Astrocyte (in vitro differentiated cells and primary cell): ENCODE measurements at regions not wholly inside any gene's neighbourhood (a gene's known extent, or its start where the extent isn't known, plus 50 kb on each side); places are given as distances from the start of the nearest gene placed in this dataset.

ENCODE experiments used
- DNase-seq: peaks from one replicate; pipeline ENCODE4 v3.0.0-alpha.2; 2010; ENCODE audit warnings: low read depth
- FAIRE-seq: peaks from 2 replicates; lab custom pipeline; 2011; peaks lifted over from hg19 to GRCh38; lab: Jason Lieb, UNC
- H2AFZ ChIP-seq: 2 replicates; pipeline ENCODE4 v1.6.0; 2012; ENCODE audit warnings: low read depth, low read length, inconsistent platforms
- H3K27ac ChIP-seq: 2 replicates; pipeline ENCODE4 v1.5.1; 2011; ENCODE audit warnings: low read depth, low read length, inconsistent platforms
- H3K27me3 ChIP-seq: 2 replicates; pipeline ENCODE4 v1.6.0; 2011; ENCODE audit warnings: low read length, inconsistent platforms; ENCODE audit not compliant: insufficient read depth
- H3K36me3 ChIP-seq: 2 replicates; pipeline ENCODE4 v1.5.1; 2011; ENCODE audit warnings: low read length, inconsistent platforms; ENCODE audit not compliant: insufficient read depth
- H3K4me1 ChIP-seq: 2 replicates; pipeline ENCODE4 v1.5.1; 2011; ENCODE audit warnings: low read length, inconsistent platforms; ENCODE audit not compliant: insufficient read depth
- H3K4me2 ChIP-seq: 2 replicates; pipeline ENCODE4 v1.6.0; 2012; ENCODE audit warnings: low read length, inconsistent platforms
- H3K4me3 ChIP-seq: 2 replicates; pipeline ENCODE4 v1.5.1; 2011; ENCODE audit warnings: low read depth, mild to moderate bottlenecking, low read length, inconsistent platforms; ENCODE audit not compliant: insufficient read depth
- H3K79me2 ChIP-seq: 2 replicates; pipeline ENCODE4 v1.6.0; 2012; ENCODE audit warnings: mild to moderate bottlenecking, low read length, inconsistent platforms; ENCODE audit not compliant: insufficient read depth
- H3K9ac ChIP-seq: 2 replicates; pipeline ENCODE4 v1.6.0; 2012; ENCODE audit warnings: mild to moderate bottlenecking, low read length, inconsistent platforms
- H3K9me3 ChIP-seq: 2 replicates; pipeline ENCODE4 v1.5.1; 2012; ENCODE audit warnings: low read depth, mild to moderate bottlenecking, low read length, inconsistent platforms; ENCODE audit not compliant: insufficient read depth
- H4K20me1 ChIP-seq: 2 replicates; pipeline ENCODE4 v1.6.0; 2012; ENCODE audit warnings: low read length, inconsistent platforms; ENCODE audit not compliant: insufficient read depth
- H3K27ac Mint-ChIP-seq: one replicate; pipeline ENCODE4 v1.8.0; 2021; ENCODE audit warnings: mild to moderate bottlenecking, mixed read lengths; ENCODE audit not compliant: unreplicated experiment
- H3K27me3 Mint-ChIP-seq: one replicate; pipeline ENCODE4 v1.8.0; 2021; ENCODE audit warnings: low read depth, mixed read lengths; ENCODE audit not compliant: unreplicated experiment
- H3K36me3 Mint-ChIP-seq: one replicate; pipeline ENCODE4 v1.8.0; 2021; ENCODE audit warnings: low read depth, mixed read lengths; ENCODE audit not compliant: unreplicated experiment
- H3K4me1 Mint-ChIP-seq: one replicate; pipeline ENCODE4 v1.8.0; 2021; ENCODE audit warnings: low read depth, mixed read lengths; ENCODE audit not compliant: unreplicated experiment
- H3K4me3 Mint-ChIP-seq: one replicate; pipeline ENCODE4 v1.8.0; 2021; ENCODE audit warnings: mild to moderate bottlenecking, moderate library complexity, mixed read lengths; ENCODE audit not compliant: unreplicated experiment
- H3K9me3 Mint-ChIP-seq: one replicate; pipeline ENCODE4 v1.8.0; 2021; ENCODE audit warnings: mild to moderate bottlenecking, mixed read lengths; ENCODE audit not compliant: unreplicated experiment
- EZH2 ChIP-seq: IDR thresholded peaks from 2 replicates; pipeline ENCODE4 v1.6.1; 2012; ENCODE audit warnings: mild to moderate bottlenecking, low read length, inconsistent platforms; ENCODE audit not compliant: insufficient read depth
- TF ChIP-seq, protein P1 (sequence below): IDR thresholded peaks from 2 replicates; pipeline ENCODE4 v1.5.1; 2011; ENCODE audit warnings: low read depth, mild to moderate bottlenecking, inconsistent platforms, low read length, moderate library complexity; ENCODE audit not compliant: insufficient read depth

DNA sequence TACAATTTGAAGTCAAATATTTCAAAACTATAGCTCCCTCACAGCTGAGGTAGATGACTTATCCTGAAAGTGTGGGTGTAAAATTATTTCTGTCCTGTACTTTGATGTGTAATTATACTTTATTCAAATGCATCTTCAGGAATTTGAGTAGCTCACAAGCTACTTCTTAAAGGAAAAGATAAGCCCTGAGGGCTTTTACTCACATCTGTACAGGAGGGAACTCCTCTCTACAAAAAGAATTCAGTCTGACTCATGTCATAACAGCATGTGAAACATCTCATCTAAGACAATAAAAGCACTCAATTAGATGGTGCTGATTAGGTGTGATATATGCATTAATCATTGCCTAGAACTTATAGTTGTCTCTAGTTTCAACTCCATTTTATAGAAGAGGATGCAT is 452.0 kb downstream of the PRKD1 start:
- H3K79me2 ChIP-seq, result no peaks in the 10 kb centered on the region
- H3K9ac ChIP-seq, result no peak overlapping the region
- Mint-ChIP-seq H3K4me3 (no peak overlapping the region), H3K4me1 (peaks cover 3% of the 10 kb centered on the region), H3K27me3 (no peaks in the 10 kb centered on the region), H3K27ac (no peak overlapping the region), H3K36me3 (no peaks in the 10 kb centered on the region), H3K9me3 (no peaks in the 10 kb centered on the region)
- FAIRE-seq (no peak), DNase-seq (no peak)
- H3K36me3 ChIP-seq, result no peaks in the 10 kb centered on the region
- no peaks in the 10 kb centered on the region for H3K27me3 ChIP-seq
- no peaks in the 10 kb centered on the region for H3K4me1 ChIP-seq
- TF ChIP-seq, protein P1, sequence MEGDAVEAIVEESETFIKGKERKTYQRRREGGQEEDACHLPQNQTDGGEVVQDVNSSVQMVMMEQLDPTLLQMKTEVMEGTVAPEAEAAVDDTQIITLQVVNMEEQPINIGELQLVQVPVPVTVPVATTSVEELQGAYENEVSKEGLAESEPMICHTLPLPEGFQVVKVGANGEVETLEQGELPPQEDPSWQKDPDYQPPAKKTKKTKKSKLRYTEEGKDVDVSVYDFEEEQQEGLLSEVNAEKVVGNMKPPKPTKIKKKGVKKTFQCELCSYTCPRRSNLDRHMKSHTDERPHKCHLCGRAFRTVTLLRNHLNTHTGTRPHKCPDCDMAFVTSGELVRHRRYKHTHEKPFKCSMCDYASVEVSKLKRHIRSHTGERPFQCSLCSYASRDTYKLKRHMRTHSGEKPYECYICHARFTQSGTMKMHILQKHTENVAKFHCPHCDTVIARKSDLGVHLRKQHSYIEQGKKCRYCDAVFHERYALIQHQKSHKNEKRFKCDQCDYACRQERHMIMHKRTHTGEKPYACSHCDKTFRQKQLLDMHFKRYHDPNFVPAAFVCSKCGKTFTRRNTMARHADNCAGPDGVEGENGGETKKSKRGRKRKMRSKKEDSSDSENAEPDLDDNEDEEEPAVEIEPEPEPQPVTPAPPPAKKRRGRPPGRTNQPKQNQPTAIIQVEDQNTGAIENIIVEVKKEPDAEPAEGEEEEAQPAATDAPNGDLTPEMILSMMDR, result no peak
- TF ChIP-seq EZH2, result no peak
- no peak overlapping the region for H3K4me2 ChIP-seq
- H3K27ac ChIP-seq, result no peak overlapping the region
- H4K20me1 ChIP-seq, result no peaks in the 10 kb centered on the region
- no peaks in the 10 kb centered on the region for H3K9me3 ChIP-seq
- no peak overlapping the region for H2AFZ ChIP-seq
- no peak overlapping the region for H3K4me3 ChIP-seq

DNA sequence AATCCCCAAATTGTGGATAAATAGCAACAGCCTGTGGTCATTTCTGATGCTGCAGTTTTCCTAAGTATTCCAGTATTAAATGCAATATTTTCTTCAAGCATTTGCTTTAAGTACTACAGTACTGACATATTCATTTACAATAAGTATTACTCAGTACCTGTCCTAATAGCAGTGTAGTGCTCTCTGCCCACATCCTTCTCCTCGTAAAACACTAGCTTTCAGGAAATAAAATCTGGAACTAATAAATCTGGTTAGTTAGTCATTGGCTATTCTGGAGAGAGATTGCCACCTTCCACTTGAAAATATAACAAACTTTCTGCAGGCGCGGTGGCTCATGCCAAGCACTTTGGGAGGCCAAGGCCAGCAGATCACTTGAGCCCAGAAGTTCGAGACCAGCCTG is 441.5 kb downstream of the PRKD1 start:
- H3K4me3 ChIP-seq, result no peak overlapping the region
- Mint-ChIP-seq H3K9me3 (no peaks in the 10 kb centered on the region), H3K36me3 (no peaks in the 10 kb centered on the region), H3K27ac (no peak overlapping the region), H3K4me1 (no peaks in the 10 kb centered on the region), H3K27me3 (no peaks in the 10 kb centered on the region), H3K4me3 (no peak overlapping the region)
- H2AFZ ChIP-seq, result no peak overlapping the region
- H3K36me3 ChIP-seq, result no peaks in the 10 kb centered on the region
- no peak for DNase-seq
- no peak overlapping the region for H3K4me2 ChIP-seq
- TF ChIP-seq, protein P1, result no peak
- no peak for TF ChIP-seq EZH2
- H3K79me2 ChIP-seq, result no peaks in the 10 kb centered on the region
- no peaks in the 10 kb centered on the region for H3K27me3 ChIP-seq
- no peaks in the 10 kb centered on the region for H3K4me1 ChIP-seq
- no peak for FAIRE-seq
- no peaks in the 10 kb centered on the region for H4K20me1 ChIP-seq
- H3K9me3 ChIP-seq, result no peaks in the 10 kb centered on the region
- H3K27ac ChIP-seq, result no peak overlapping the region
- H3K9ac ChIP-seq, result no peak overlapping the region

DNA sequence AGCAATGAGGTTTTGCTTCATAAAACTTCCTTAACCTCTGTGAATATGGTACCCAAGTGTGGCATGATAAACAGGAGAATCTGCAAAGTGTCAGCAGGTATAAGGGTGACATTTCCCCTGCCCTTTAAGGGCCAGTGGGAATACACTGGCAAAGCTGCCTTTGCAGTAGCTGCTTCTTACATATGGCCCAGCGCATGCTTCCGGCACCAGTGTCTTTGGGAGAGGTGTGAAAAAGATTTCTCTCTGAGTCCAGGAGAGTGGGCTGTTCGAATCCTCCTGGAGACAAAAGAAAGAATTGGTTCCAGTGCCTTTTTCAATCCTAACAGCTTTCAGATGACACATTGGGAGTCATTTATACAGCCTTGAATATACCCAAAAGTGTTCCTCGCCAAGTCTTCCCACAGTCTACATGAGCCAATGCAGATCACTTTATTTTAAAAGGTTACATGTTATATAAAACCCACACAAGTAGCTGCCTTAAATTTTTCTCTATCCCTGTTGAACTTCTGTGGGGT is 437.7 kb downstream of the PRKD1 start:
- no peak overlapping the region for H3K4me3 ChIP-seq
- FAIRE-seq, result no peak
- H3K4me2 ChIP-seq, result no peak overlapping the region
- no peaks in the 10 kb centered on the region for H4K20me1 ChIP-seq
- H3K36me3 ChIP-seq, result no peaks in the 10 kb centered on the region
- H3K9ac ChIP-seq, result no peak overlapping the region
- no peaks in the 10 kb centered on the region for H3K27me3 ChIP-seq
- Mint-ChIP-seq H3K9me3 (no peaks in the 10 kb centered on the region), H3K27me3 (no peaks in the 10 kb centered on the region), H3K27ac (no peak overlapping the region), H3K36me3 (no peaks in the 10 kb centered on the region), H3K4me1 (no peaks in the 10 kb centered on the region), H3K4me3 (no peak overlapping the region)
- no peaks in the 10 kb centered on the region for H3K9me3 ChIP-seq
- H3K27ac ChIP-seq, result no peak overlapping the region
- H3K79me2 ChIP-seq, result no peaks in the 10 kb centered on the region
- no peaks in the 10 kb centered on the region for H3K4me1 ChIP-seq
- DNase-seq, result no peak
- no peak for TF ChIP-seq EZH2
- TF ChIP-seq, protein P1, result no peak
- no peak overlapping the region for H2AFZ ChIP-seq
